A673 (cell line): ENCODE measurements at regions not wholly inside any gene's neighbourhood (a gene's known extent, or its start where the extent isn't known, plus 50 kb on each side); places are given as distances from the start of the nearest gene placed in this dataset.

Experiments used
- BruUV-seq: library from RNA; stranded (reverse); fragments of 400-500 nt; replicated peaks from 2 replicates; lab custom pipeline; 2021; lab: Mats Ljungman, UMichigan
- CTCF ChIA-PET: fragments of 300-600 bp; sonication (Branson Sonifier 250); formaldehyde crosslinking; loops from one replicate; lab custom pipeline; 2022; ENCODE audit warnings: antibody characterized with exemption; lab: Charles Lee
- POLR2A ChIA-PET: fragments of 300-600 bp; sonication (Branson Sonifier 250); formaldehyde crosslinking; loops from one replicate; lab custom pipeline; 2022; ENCODE audit warnings: antibody characterized with exemption; ENCODE audit not compliant: low non-redundant PET; lab: Charles Lee
- DNase-seq: peaks from one replicate; pipeline ENCODE4 v3.0.0-alpha.2; 2015; ENCODE audit warnings: low spot score
- H3K27ac ChIP-seq: fragments of 200-600 bp; sonication (generic); 2 replicates; pipeline ENCODE4 v1.5.1; 2016; ENCODE audit warnings: mixed run types, low read depth, mild to moderate bottlenecking, mixed read lengths, antibody characterized with exemption, low read length; ENCODE audit not compliant: poor library complexity, severe bottlenecking
- H3K27me3 ChIP-seq: fragments of 200-600 bp; sonication (generic); replicated peaks from 2 replicates; pipeline ENCODE4 v1.6.1; 2017; ENCODE audit warnings: mixed run types, low read depth, mild to moderate bottlenecking, mixed read lengths, antibody characterized with exemption, low read length; ENCODE audit not compliant: insufficient read depth, poor library complexity
- H3K36me3 ChIP-seq: fragments of 200-600 bp; sonication (generic); 2 replicates; pipeline ENCODE4 v1.6.1; 2016; ENCODE audit warnings: mixed run types, mild to moderate bottlenecking, mixed read lengths, antibody characterized with exemption, low read length; ENCODE audit not compliant: insufficient read depth, poor library complexity, severe bottlenecking
- H3K4me1 ChIP-seq: fragments of 200-600 bp; sonication (generic); 2 replicates; pipeline ENCODE4 v1.6.1; 2017; ENCODE audit warnings: mixed run types, mild to moderate bottlenecking, mixed read lengths, antibody characterized with exemption, low read length; ENCODE audit not compliant: insufficient read depth, poor library complexity, severe bottlenecking
- H3K4me3 ChIP-seq: fragments of 200-600 bp; sonication (generic); 2 replicates; pipeline ENCODE4 v1.5.1; 2016; ENCODE audit warnings: low read depth, mixed run types, mild to moderate bottlenecking, mixed read lengths, low read length; ENCODE audit not compliant: poor library complexity, severe bottlenecking
- H3K9me3 ChIP-seq: fragments of 200-600 bp; sonication (generic); 2 replicates; pipeline ENCODE4 v1.6.1; 2016; ENCODE audit warnings: mixed run types, low read depth, mild to moderate bottlenecking, mixed read lengths, antibody characterized with exemption, low read length; ENCODE audit not compliant: poor library complexity, severe bottlenecking
- EZH2 ChIP-seq: fragments of 200-600 bp; sonication (generic); IDR thresholded peaks from 2 replicates; pipeline ENCODE4 v1.6.1; 2017; ENCODE audit warnings: borderline replicate concordance, low read depth, mild to moderate bottlenecking, mixed read lengths, antibody characterized with exemption, low read length; ENCODE audit not compliant: poor library complexity, severe bottlenecking
- intact Hi-C: fragments of 100-400 bp; cut with micrococcal nuclease; formaldehyde crosslinking; loops from one replicate; pipeline ENCODE4 v1.10.0; 2022; ENCODE audit not compliant: unreplicated experiment
- TF ChIP-seq, protein P1 (sequence below): fragments of 300-800, 200-600 bp; sonication (generic); conservative IDR thresholded peaks from 2 replicates; pipeline ENCODE4 v1.5.1; 2017; ENCODE audit warnings: low read depth, mild to moderate bottlenecking, antibody characterized with exemption, low read length, moderate library complexity, mixed read lengths

DNA sequence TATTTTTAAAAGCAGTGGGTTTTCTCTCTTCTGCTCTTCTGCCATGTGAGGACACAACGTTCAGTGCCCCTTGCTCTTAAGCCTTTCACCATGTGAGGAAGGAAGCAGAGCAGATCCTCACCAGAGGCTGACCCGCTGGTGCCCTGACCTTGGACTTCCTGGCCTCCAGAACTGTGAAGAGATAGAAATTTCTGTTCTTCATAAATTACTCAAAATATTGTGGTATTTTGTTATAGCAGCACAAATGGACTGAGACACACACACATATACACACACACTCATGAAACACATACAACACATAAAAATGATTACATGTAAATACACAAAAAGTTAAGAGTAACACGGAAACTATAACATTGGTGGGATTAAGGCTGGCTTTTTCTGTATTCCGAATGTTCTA is 244.8 kb upstream of the NOCT start:
- CTCF ChIA-PET, result no interaction called here
- BruUV-seq, result no TSS peak
- intact Hi-C loops, result no loop called here

DNA sequence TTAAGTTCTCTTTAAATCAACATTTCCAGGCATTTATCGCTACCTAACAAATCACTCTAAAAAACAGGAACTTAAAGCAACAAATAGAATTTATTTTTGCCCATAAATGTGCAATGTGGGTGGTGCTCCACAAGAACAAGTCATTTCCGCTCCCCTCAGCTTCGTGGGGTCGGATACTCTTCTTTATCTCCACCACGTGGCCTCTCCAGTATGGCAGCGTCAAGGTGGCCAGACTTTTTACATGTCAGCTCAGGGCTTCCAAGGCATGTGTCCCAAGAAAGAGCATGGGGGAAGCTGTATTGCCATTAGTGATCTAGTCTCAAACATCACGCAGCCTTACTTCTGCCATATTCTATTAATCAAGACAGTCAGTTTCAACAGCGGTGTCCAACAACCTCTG is 249.2 kb upstream of the NOCT start:
- no TSS peak for BruUV-seq
- POLR2A ChIA-PET, result no interaction called here

More for the DNA sequence above, 244.8 kb upstream of the NOCT start:
- H3K36me3 ChIP-seq, result no peaks in the 10 kb centered on the region
- H3K4me3 ChIP-seq, result no peak overlapping the region
- no peaks in the 10 kb centered on the region for H3K27me3 ChIP-seq
- no peak for DNase-seq
- no peaks in the 10 kb centered on the region for H3K4me1 ChIP-seq
- no peaks in the 10 kb centered on the region for H3K9me3 ChIP-seq
- no peak overlapping the region for H3K27ac ChIP-seq
- POLR2A ChIA-PET, result no interaction called here
- TF ChIP-seq, protein P1, sequence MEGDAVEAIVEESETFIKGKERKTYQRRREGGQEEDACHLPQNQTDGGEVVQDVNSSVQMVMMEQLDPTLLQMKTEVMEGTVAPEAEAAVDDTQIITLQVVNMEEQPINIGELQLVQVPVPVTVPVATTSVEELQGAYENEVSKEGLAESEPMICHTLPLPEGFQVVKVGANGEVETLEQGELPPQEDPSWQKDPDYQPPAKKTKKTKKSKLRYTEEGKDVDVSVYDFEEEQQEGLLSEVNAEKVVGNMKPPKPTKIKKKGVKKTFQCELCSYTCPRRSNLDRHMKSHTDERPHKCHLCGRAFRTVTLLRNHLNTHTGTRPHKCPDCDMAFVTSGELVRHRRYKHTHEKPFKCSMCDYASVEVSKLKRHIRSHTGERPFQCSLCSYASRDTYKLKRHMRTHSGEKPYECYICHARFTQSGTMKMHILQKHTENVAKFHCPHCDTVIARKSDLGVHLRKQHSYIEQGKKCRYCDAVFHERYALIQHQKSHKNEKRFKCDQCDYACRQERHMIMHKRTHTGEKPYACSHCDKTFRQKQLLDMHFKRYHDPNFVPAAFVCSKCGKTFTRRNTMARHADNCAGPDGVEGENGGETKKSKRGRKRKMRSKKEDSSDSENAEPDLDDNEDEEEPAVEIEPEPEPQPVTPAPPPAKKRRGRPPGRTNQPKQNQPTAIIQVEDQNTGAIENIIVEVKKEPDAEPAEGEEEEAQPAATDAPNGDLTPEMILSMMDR, result no peak
- no peak for TF ChIP-seq EZH2

DNA sequence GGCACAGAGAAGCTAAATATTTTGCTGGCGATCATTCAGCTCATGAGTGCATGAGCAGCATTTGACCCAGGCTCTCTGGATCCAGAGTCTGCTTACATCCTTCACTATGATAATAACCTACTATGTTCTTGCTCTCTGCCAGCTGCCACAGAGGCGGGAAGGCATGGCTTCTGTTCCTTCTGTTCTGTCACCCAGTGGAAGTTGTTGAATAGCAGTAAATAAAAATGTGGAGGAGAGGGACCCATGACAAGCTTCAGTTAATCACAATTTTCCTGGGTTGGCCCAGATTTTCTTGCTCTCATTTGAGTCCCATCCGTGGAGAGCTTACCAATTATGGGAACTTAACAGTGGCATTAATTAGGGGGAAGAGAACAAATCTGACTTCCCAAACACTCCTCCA is 250.1 kb upstream of the NOCT start:
- intact Hi-C loops, result no loop called here
- BruUV-seq, result no TSS peak
- POLR2A ChIA-PET, result no interaction called here
- Histone ChIP-seq H3K4me3 (no peak overlapping the region), H3K36me3 (no peaks in the 10 kb centered on the region), H3K4me1 (no peaks in the 10 kb centered on the region), H3K9me3 (no peaks in the 10 kb centered on the region), H3K27me3 (no peaks in the 10 kb centered on the region), H3K27ac (no peak overlapping the region)
- DNase-seq, result no peak
- no peak for TF ChIP-seq EZH2
- TF ChIP-seq, protein P1, result no peak
- CTCF ChIA-PET, result no interaction called here

More for the DNA sequence above, 249.2 kb upstream of the NOCT start:
- TF ChIP-seq EZH2, result no peak
- TF ChIP-seq, protein P1, result no peak
- H3K4me1 ChIP-seq, result no peaks in the 10 kb centered on the region
- H3K27ac ChIP-seq, result no peak overlapping the region
- intact Hi-C loops, result no loop called here
- no peak for DNase-seq
- H3K36me3 ChIP-seq, result no peaks in the 10 kb centered on the region
- no peaks in the 10 kb centered on the region for H3K9me3 ChIP-seq
- no peak overlapping the region for H3K4me3 ChIP-seq
- H3K27me3 ChIP-seq, result no peaks in the 10 kb centered on the region
- CTCF ChIA-PET, result no interaction called here
